ENCODE measurements at regions not wholly inside any gene's neighbourhood (a gene's known extent, or its start where the extent isn't known, plus 50 kb on each side); places are given as distances from the start of the nearest gene placed in this dataset.

DNA sequence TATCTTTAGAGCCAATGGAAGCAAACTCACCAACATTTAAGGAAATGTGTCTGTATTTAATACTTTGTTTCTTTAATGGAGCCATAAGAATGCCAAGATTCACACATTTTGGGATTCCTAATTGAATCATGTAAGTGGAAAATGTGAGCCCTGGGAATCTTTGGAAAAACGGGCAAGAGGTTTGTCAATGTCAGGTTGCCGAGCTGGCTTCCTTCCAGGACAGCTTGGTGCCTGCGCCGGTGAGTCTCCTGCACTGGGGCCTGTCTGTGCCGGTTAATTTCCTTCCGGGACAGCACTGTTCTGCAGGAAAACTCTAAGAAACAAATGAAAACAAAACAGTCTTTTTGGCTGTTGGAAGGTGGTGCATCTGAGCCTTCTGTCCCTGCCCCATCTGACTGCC, 210.6 kb downstream of the HAPSTR1 start:
- Histone ChIP-seq H3K27me3 (replicated peaks; ENCODE audit: insufficient read depth) (no peaks in the 10 kb centered on the region), H3K27ac (no peak overlapping the region), H3K36me3 (no peaks in the 10 kb centered on the region), H3K4me3 (no peak overlapping the region), H3K4me1 (ENCODE audit: control insufficient read depth in 1 of 2, low read depth in 2 of 2) (no peaks in the 10 kb centered on the region), H3K9me3 (no peaks in the 10 kb centered on the region)
- TF ChIP-seq, protein P1, sequence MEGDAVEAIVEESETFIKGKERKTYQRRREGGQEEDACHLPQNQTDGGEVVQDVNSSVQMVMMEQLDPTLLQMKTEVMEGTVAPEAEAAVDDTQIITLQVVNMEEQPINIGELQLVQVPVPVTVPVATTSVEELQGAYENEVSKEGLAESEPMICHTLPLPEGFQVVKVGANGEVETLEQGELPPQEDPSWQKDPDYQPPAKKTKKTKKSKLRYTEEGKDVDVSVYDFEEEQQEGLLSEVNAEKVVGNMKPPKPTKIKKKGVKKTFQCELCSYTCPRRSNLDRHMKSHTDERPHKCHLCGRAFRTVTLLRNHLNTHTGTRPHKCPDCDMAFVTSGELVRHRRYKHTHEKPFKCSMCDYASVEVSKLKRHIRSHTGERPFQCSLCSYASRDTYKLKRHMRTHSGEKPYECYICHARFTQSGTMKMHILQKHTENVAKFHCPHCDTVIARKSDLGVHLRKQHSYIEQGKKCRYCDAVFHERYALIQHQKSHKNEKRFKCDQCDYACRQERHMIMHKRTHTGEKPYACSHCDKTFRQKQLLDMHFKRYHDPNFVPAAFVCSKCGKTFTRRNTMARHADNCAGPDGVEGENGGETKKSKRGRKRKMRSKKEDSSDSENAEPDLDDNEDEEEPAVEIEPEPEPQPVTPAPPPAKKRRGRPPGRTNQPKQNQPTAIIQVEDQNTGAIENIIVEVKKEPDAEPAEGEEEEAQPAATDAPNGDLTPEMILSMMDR (IDR thresholded peaks at IDR 0.05), result no peak
- DNase-seq (ENCODE audit: low spot score) (no peak), ATAC-seq (ENCODE audit: insufficient number of reproducible peaks, low FRiP score, low read depth) (no peak)

DNA sequence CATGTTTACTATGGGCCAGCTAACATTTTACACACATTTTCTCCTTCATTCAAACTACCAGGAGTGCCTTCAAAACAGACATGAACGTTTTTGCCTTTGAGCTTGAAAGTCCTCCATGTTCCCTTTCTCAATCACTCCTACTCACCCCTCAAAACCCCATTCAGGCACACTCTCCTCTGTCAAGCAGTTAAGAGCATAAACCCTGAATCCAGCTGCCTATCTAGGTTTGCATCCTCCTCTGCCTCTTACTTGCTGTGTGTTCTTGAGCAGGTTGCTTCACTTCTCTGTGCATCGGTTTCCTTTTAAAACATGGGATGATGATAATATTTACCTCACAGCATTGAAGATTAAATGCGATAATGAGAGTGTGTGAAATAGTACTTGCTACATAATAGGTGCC, 215.3 kb downstream of the HAPSTR1 start:
- no peak for DNase-seq (ENCODE audit: low spot score)
- no peak for ATAC-seq (ENCODE audit: insufficient number of reproducible peaks, low FRiP score, low read depth)
- H3K9me3 ChIP-seq, result no peaks in the 10 kb centered on the region

DNA sequence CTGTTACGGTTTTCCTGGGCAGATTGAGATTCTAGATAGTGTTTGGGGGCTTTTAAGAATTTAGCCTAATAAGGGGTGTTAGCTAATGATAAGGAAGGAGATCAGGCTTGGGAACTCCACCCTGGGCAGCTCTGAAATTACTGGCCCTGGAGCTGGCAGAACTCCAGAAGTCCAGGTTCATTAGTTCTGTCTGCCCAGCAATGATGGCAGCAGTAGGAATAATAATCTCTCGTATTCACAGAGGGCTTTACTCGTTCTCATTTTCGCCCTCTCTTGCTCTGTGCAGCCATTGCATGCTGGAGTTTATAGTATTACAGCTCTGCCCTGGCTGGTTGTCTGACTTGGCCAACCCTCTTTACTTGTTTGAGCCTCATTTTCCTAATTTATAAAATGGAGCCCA, 216.0 kb downstream of the HAPSTR1 start:
- Histone ChIP-seq H3K4me3 (no peak overlapping the region), H3K27ac (no peak overlapping the region), H3K27me3 (replicated peaks; ENCODE audit: insufficient read depth) (no peaks in the 10 kb centered on the region), H3K36me3 (no peaks in the 10 kb centered on the region), H3K4me1 (ENCODE audit: control insufficient read depth in 1 of 2, low read depth in 2 of 2) (no peaks in the 10 kb centered on the region), H3K9me3 (no peaks in the 10 kb centered on the region)
- TF ChIP-seq, protein P1 (IDR thresholded peaks at IDR 0.05), result no peak
- no peak for DNase-seq (ENCODE audit: low spot score)
- ATAC-seq (ENCODE audit: insufficient number of reproducible peaks, low FRiP score, low read depth), result no peak

More for the DNA sequence above, 215.3 kb downstream of the HAPSTR1 start:
- Histone ChIP-seq H3K36me3 (no peaks in the 10 kb centered on the region), H3K4me1 (ENCODE audit: control insufficient read depth in 1 of 2, low read depth in 2 of 2) (no peaks in the 10 kb centered on the region), H3K27ac (no peak overlapping the region), H3K4me3 (no peak overlapping the region), H3K27me3 (replicated peaks; ENCODE audit: insufficient read depth) (no peaks in the 10 kb centered on the region)
- TF ChIP-seq, protein P1 (IDR thresholded peaks at IDR 0.05), result no peak

DNA sequence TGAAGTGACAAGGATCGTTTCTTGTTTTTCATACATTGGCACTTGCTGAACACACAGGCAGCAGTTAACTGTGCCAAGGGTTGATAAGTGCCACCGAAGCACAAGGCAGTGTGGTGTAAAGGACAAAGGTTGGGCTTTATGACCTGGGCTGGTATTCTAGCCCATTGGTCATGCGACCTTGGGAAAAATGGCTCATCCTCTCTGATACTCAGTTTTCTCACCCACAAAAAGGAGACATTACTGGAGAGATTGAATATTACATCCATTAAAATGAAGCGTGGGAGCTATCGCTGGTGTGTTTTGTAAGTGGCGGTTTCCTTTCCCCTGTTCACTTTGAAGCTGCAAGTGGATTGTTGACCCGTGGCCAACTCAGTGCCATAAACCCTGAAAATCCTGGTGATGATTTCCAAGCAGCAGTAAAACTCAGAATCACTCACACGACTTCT, 216.9 kb downstream of the HAPSTR1 start:
- Histone ChIP-seq H3K27me3 (replicated peaks; ENCODE audit: insufficient read depth) (no peaks in the 10 kb centered on the region), H3K27ac (no peak overlapping the region), H3K4me1 (ENCODE audit: control insufficient read depth in 1 of 2, low read depth in 2 of 2) (no peaks in the 10 kb centered on the region), H3K4me3 (no peak overlapping the region), H3K9me3 (no peaks in the 10 kb centered on the region), H3K36me3 (no peaks in the 10 kb centered on the region)
- ATAC-seq (ENCODE audit: insufficient number of reproducible peaks, low FRiP score, low read depth) (no peak), DNase-seq (ENCODE audit: low spot score) (no peak)
- TF ChIP-seq, protein P1 (IDR thresholded peaks at IDR 0.05), result no peak

DNA sequence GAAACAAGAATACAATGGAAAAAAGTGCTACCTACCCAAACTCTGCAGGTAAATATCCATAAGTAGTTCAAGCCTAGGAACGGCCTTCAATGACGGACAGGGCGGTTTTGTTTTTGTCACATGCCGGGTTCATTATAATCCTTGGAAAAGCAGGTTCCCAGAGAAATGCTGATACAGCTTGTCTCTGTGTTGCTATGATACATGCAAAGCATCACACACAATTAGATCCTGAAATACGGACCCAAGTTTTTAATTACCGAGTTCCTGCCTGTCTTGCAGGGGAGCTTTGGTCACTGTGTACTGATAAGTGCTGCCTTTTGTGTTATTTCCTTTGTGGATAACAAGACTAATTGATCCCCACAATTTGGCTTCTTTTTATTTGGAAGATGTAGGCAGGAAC, 217.4 kb downstream of the HAPSTR1 start:
- no peak for ATAC-seq (ENCODE audit: insufficient number of reproducible peaks, low FRiP score, low read depth)
- no peaks in the 10 kb centered on the region for H3K9me3 ChIP-seq
- TF ChIP-seq, protein P1 (IDR thresholded peaks at IDR 0.05), result no peak
- DNase-seq (ENCODE audit: low spot score), result no peak
- H3K4me3 ChIP-seq, result no peak overlapping the region
- H3K27ac ChIP-seq, result no peak overlapping the region
- H3K4me1 ChIP-seq (ENCODE audit: control insufficient read depth in 1 of 2, low read depth in 2 of 2), result no peaks in the 10 kb centered on the region
- H3K36me3 ChIP-seq, result no peaks in the 10 kb centered on the region
- no peaks in the 10 kb centered on the region for H3K27me3 ChIP-seq (replicated peaks; ENCODE audit: insufficient read depth)
